Thoracic aorta (tissue), 2 donors: ENCODE measurements at regions not wholly inside any gene's neighbourhood (a gene's known extent, or its start where the extent isn't known, plus 50 kb on each side); places are given as distances from the start of the nearest gene placed in this dataset.

ENCODE experiments used
- ATAC-seq: fragments of 150-250 bp; one replicate; pipeline ENCODE4 v1.8.0; 2017; ENCODE audit warnings: low read depth; ENCODE audit not compliant: insufficient number of reproducible peaks, low FRiP score
- DNase-seq: peaks from one replicate; pipeline ENCODE4 v3.0.0-alpha.2; 2020; ENCODE audit warnings: low spot score
- H3K27ac ChIP-seq, 2 donors: fragments of 200-600 bp; sonication (generic); 1 replicate in 1 of 2; 2 replicates in 1 of 2; pipeline ENCODE4 v1.5.1; 2016; ENCODE audit warnings: mild to moderate bottlenecking in 2 of 2, moderate library complexity in 2 of 2
- H3K27me3 ChIP-seq: fragments of 200-600 bp; sonication (generic); replicated peaks from 2 replicates; pipeline ENCODE4 v1.6.0; 2016; ENCODE audit warnings: mild to moderate bottlenecking; ENCODE audit not compliant: insufficient read depth
- H3K36me3 ChIP-seq: fragments of 200-600 bp; sonication (generic); one replicate; pipeline ENCODE4 v1.5.1; 2016
- H3K4me1 ChIP-seq, 2 donors: fragments of 200-600 bp; sonication (generic); 1 replicate in 1 of 2; 2 replicates in 1 of 2; pipeline versions ENCODE4 v1.5.1 to v1.6.0; 2016; ENCODE audit warnings: low read depth in 2 of 2, mild to moderate bottlenecking in 1 of 2; ENCODE audit not compliant: control insufficient read depth in 1 of 2
- H3K4me3 ChIP-seq: fragments of 200-600 bp; sonication (generic); 2 replicates; pipeline ENCODE4 v1.5.1; 2016; ENCODE audit warnings: mild to moderate bottlenecking
- H3K9me3 ChIP-seq: fragments of 200-600 bp; sonication (generic); 2 replicates; pipeline ENCODE4 v1.5.1; 2016
- CTCF ChIP-seq: fragments of 200-600 bp; sonication (generic); IDR thresholded peaks from one replicate; pipeline ENCODE4 v1.5.1; 2019; ENCODE audit warnings: antibody characterized with exemption

DNA sequence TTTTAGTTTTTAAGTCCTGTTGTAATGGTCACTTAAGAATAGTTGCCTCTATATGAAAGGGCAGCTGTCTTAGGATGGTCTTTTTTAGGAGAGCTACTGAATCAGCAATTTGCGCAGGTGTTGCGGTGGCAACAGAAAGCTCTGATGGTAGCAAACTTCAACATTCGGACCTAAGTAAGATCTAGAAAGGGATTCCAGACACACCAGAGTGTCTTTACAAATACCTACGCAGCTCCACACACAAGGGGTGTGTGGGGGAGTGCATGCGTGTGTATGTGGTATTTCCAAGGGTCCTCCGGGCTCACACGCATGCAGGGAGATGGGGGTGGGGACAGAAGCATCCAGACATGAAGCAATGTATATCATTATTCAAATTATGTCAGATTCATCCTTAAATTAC is 438.6 kb upstream of the MGMT start:
- no peak overlapping the region for H3K27ac ChIP-seq
- no peaks in the 10 kb centered on the region for H3K9me3 ChIP-seq
- no peak for TF ChIP-seq CTCF
- DNase-seq: no peak
- no peaks in the 10 kb centered on the region for H3K27me3 ChIP-seq
- ATAC-seq: no peak
- no peak overlapping the region for H3K4me3 ChIP-seq
- H3K36me3 ChIP-seq: no peaks in the 10 kb centered on the region
- H3K4me1 ChIP-seq: no peaks in the 10 kb centered on the region

DNA sequence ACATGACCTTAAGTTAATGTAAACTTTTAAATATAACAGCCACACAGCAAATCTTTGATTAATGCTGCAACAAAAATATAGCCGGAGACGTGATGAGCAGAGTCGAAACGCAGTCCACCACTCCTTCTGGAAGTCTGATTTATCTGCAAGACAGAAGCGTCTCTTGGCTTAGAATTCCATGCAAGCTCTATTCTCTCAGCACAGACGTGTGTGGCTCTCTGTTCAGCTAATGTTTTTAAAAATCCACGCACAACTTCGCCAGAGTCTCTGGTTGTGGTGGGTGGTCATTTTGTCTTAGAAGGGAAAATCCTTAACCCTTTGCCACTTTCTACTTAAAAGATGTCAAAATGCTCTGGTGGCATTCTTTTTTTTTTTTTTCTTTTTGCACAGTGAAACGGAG is 438.0 kb upstream of the MGMT start:
- no peaks in the 10 kb centered on the region for H3K36me3 ChIP-seq
- ATAC-seq (no peak), DNase-seq (no peak)
- H3K27me3 ChIP-seq: no peaks in the 10 kb centered on the region
- no peaks in the 10 kb centered on the region for H3K4me1 ChIP-seq
- no peak overlapping the region for H3K4me3 ChIP-seq
- no peaks in the 10 kb centered on the region for H3K9me3 ChIP-seq
- H3K27ac ChIP-seq: no peak overlapping the region
- TF ChIP-seq CTCF: no peak

- DNase-seq: no peak
- H3K27ac ChIP-seq: no peak overlapping the region
- no peaks in the 10 kb centered on the region for H3K4me1 ChIP-seq
- no peak for TF ChIP-seq CTCF
- no peaks in the 10 kb centered on the region for H3K9me3 ChIP-seq
- no peaks in the 10 kb centered on the region for H3K36me3 ChIP-seq
- no peak overlapping the region for H3K4me3 ChIP-seq
- ATAC-seq: no peak
- peaks cover 5% of the 10 kb centered on the region for H3K27me3 ChIP-seq
These were observed 437.0 kb upstream of the MGMT start for GRCh38 chr10:129029851-129030602.

- peaks cover 5% of the 10 kb centered on the region for H3K27me3 ChIP-seq
- no peak overlapping the region for H3K27ac ChIP-seq
- H3K4me1 ChIP-seq: no peaks in the 10 kb centered on the region
- DNase-seq (no peak), ATAC-seq (no peak)
- H3K4me3 ChIP-seq: no peak overlapping the region
- no peak for TF ChIP-seq CTCF
- H3K36me3 ChIP-seq: no peaks in the 10 kb centered on the region
- no peaks in the 10 kb centered on the region for H3K9me3 ChIP-seq
These were observed 436.5 kb upstream of the MGMT start for GRCh38 chr10:129030603-129030895.

- ATAC-seq: no peak
- Histone ChIP-seq H3K4me3 (no peak overlapping the region), H3K36me3 (no peaks in the 10 kb centered on the region), H3K27me3 (peaks cover 5% of the 10 kb centered on the region), H3K9me3 (no peaks in the 10 kb centered on the region), H3K27ac (no peak overlapping the region), H3K4me1 (no peaks in the 10 kb centered on the region)
- DNase-seq: no peak
- TF ChIP-seq CTCF: peak; percentile 88
These were observed 435.8 kb upstream of the MGMT start for GRCh38 chr10:129030996-129031843.
